SW480 (cell line): ENCODE measurements at regions not wholly inside any gene's neighbourhood (a gene's known extent, or its start where the extent isn't known, plus 50 kb on each side); places are given as distances from the start of the nearest gene placed in this dataset.
"Not testable (repeated sequence)": the region's sequence is repeated elsewhere in the genome, so short reads cannot be mapped to it uniquely, and the experiment has no call there.

Experiments used
- DNase-seq: peaks from one replicate; pipeline ENCODE4 v3.0.0-alpha.2; 2016; ENCODE audit warnings: low spot score

- not testable (repeated sequence) for DNase-seq
These were observed 1517.2 kb downstream of the GRIK2 start for GRCh38 chr6:102910701-102911139.

GRCh38 chr6:102907181-102907580 lies 1513.7 kb downstream of the GRIK2 start:
- DNase-seq: no peak

DNA sequence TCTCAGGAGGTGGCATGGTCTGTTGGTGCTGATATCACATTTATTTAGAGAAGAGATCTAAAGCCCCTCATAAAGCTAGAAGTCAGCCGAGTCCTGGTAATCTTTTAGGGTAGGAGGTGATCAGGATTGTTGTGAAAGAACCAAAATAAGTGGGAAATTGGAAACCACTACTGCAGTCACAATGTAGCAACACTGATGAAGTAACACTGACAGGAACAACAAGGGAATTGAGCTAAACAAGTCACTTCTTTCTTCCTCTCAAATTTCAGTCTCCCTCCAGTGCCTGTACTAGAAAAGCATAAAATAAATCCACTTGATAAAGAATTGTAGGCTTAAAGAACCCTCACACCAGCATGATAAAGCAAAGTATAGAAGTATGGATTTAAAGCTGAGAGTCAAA lies 1509.0 kb downstream of the GRIK2 start:
- DNase-seq: no peak

DNA sequence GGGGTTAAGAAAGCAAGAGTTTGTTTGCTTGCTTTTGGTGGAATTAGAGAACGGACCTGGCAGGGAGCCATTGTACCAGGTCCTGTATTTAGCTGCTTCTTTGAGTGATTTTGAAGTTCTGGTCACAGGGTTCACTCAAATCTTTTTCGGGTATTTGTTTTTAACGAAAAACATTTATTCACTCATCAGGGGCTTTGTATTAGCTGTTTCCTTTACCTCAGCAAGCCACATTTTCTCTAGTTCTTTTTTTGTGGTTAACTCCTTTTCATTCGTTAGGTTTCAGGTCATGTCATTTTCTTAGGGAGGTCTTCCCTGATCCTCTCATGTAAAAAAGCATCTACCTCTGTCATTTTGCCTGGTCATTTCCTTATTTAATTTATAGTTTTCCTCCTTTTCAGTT lies 1502.2 kb downstream of the GRIK2 start:
- no peak for DNase-seq

GRCh38 chr6:102885165-102885564 lies 1491.7 kb downstream of the GRIK2 start:
- no peak for DNase-seq

GRCh38 chr6:102853249-102853955 lies 1459.9 kb downstream of the GRIK2 start:
- no peak for DNase-seq

DNA sequence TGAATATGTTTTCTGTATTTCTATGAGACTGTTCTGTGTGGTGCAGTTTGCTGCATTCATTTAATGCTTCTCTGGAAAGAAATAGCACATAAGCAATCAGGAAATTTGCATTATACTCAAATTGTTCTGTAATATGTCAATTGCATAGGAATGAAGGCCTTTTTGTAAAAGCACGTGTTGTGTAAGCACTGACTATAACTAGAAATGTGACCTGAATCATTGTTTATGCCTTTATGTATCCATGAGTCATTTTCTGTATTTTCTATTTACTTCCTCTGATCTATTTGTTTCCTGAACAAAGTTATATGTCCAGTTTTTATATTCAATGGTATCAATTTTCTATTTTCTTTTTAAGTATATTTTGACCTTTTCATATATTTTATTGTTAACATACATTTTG lies 1455.3 kb downstream of the GRIK2 start:
- no peak for DNase-seq

DNA sequence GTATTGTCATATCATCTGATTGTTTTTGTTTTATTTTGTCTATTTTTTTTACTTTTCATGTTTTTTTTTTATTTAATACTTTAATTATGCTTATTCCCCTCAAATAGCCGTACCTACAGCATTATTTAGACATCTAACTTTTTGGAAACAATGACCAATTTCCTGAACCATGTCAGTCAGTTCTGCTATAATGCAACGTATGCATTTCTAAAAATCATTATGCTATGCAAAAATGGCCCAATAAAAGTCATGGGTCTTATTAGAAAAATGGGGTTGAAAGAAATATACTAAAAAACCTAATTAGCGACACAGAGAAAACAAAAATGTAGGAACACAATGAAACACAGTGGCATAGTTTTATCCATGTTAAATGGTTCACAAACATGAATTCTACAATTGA lies 1454.7 kb downstream of the GRIK2 start:
- no peak for DNase-seq

DNA sequence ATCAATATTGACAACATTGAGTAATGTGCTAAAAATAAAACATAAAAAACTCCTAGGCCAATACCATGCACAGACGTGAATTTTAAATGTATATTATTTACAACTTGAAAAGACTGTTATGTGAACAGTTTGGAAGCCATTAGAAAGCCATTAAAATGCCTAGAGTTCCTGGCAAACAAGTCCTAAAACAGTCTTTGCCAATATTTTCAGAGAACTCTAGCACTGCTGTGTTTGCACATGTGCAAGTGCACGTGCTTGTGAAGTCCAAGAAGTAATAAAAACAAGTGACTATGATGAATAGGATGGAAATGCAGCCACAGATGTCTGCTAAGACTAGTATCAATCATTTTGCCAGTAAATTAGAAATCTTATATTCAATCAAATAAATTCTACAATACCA lies 1447.6 kb downstream of the GRIK2 start:
- no peak for DNase-seq

DNA sequence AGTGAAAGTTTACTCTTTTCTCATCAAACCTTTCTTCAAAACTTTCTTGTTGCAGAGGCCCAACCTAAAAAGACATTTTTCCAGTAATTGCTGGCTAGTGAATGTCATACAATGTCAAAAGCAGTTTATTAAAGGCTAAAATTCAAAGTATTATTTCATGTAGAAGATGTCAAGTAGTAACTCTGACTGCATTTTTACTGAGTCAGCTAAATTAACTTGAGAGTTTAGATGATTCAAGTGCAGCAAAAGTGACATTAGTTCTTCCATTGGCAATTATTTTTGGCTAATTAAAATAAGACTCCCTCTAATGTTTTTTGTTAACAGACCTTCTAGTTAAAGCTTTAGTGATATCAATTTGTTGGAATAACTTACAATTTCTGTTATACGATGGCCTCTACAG lies 1438.5 kb downstream of the GRIK2 start:
- DNase-seq: no peak

- no peak for DNase-seq
These were observed 1426.6 kb downstream of the GRIK2 start for GRCh38 chr6:102820098-102820497.

DNA sequence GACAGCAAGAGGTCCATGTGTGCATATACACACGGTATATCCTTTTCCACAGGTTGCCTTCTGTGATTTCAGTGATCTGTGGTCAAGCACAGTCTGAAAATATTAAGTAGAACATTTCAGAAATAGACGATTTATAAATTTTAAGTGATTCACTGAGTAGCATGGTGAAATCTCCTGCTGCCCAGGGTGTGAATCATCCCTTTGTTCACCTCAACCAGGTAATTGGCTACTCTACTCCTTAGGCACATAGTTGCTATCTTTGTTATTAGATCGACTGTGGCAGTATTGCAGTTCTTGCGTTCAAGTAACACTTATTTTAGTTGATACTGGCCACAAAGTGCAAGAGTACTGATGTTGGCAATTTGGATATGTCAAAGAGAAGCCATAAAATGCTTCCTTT lies 1421.7 kb downstream of the GRIK2 start:
- DNase-seq: no peak

GRCh38 chr6:102813489-102814275 lies 1420.2 kb downstream of the GRIK2 start:
- DNase-seq: no peak

GRCh38 chr6:102812242-102812641 lies 1418.7 kb downstream of the GRIK2 start:
- DNase-seq: no peak

GRCh38 chr6:102808944-102809505 lies 1415.5 kb downstream of the GRIK2 start:
- DNase-seq: not testable (repeated sequence)

GRCh38 chr6:102799051-102799450 lies 1405.5 kb downstream of the GRIK2 start:
- DNase-seq: no peak

DNA sequence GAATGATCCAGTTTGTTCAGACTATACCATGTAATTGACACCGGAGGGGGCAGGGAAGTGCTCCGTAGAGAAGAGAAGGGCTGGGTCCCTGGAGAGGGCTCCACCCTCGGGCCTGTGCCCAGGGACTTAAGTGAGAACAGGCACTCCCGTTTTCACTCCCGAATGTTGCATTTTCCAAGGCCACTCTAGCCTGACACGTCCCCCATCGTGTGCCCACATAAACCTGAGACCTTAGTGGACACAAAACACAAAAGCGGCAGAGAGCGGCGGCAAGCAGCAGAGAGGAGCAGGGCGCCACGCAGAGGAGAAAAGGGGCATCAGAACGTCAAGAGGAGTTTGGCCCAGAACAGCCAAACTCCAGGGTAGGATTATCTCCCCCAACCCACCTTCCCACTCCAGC lies 1405.1 kb downstream of the GRIK2 start:
- no peak for DNase-seq

GRCh38 chr6:102793752-102794151 lies 1400.2 kb downstream of the GRIK2 start:
- DNase-seq: no peak

GRCh38 chr6:102774326-102774725 lies 1380.8 kb downstream of the GRIK2 start:
- no peak for DNase-seq

GRCh38 chr6:102773636-102774035 lies 1380.1 kb downstream of the GRIK2 start:
- no peak for DNase-seq

DNA sequence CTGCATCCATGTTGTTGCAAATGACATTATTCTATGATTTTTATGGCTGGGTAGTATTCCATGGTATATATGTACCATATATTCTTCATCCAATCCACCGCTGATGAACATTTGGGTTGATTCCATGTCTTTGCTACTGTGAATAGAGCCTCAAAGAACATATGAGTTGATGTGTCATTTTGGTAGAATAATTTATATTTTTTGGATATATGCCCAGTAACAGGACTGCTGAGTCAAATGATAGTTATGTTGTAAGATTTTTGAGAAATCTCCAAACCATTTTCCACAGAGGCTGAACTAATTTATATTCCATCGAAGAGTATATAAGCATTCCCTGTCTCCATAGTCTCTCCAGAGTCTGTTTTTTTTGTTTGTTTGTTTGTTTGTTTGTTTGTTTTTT lies 1373.5 kb downstream of the GRIK2 start:
- no peak for DNase-seq

DNA sequence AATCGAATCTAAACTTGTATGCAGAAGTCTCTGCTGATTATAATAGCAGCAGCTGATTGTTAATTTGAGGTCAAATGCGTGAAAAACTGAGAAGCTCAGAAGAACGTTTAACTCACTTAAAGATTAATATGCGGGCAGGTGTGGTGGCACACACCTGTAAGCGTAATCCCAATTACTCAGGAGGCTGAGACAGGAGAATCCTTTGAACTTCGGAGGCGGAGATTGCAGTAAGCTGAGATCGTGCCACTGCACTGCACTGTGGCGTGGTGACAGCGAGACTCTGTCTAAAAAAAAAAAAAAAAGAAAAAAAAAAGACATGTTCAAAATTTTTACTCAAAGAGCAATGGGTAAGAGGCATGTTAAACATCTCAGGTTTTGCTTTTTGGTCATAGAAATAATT lies 1370.8 kb downstream of the GRIK2 start:
- DNase-seq: no peak

- no peak for DNase-seq
These were observed 1370.4 kb downstream of the GRIK2 start for GRCh38 chr6:102763891-102764290.
